GM23248 (cell line): ENCODE measurements at regions not wholly inside any gene's neighbourhood (a gene's known extent, or its start where the extent isn't known, plus 50 kb on each side); places are given as distances from the start of the nearest gene placed in this dataset.

ENCODE experiments used
- EZH2 ChIP-seq: fragments of 200-600 bp; sonication (generic); IDR thresholded peaks from 2 replicates; pipeline ENCODE4 v1.6.1; 2018; ENCODE audit warnings: antibody characterized with exemption, mild to moderate bottlenecking; ENCODE audit not compliant: insufficient read depth, poor library complexity, severe bottlenecking
- EZH2phosphoT487 ChIP-seq: fragments of 200-600 bp; sonication (generic); IDR thresholded peaks from 2 replicates; pipeline ENCODE4 v1.6.1; 2018; ENCODE audit warnings: antibody characterized with exemption, moderate library complexity, mild to moderate bottlenecking, low read depth; ENCODE audit not compliant: insufficient read depth

GRCh38 chr2:133948610-133949290 is 305.1 kb upstream of the MGAT5 start:
- TF ChIP-seq EZH2 (no peak), EZH2phosphoT487 (no peak)
